ENCODE measurements at regions not wholly inside any gene's neighbourhood (a gene's known extent, or its start where the extent isn't known, plus 50 kb on each side); places are given as distances from the start of the nearest gene placed in this dataset.

GRCh38 chr3:99407257-99407656 lies 231.1 kb upstream of the COL8A1 start:
- Histone ChIP-seq H3K27me3 (ENCODE audit: control insufficient read depth in 3 of 3, insufficient read depth in 3 of 3, low read depth in 1 of 3, low read length in 3 of 3) (no peaks in the 10 kb centered on the region), H3K9me3 (replicated peaks in 1 of 2; ENCODE audit: control insufficient read depth in 2 of 2, insufficient read depth in 1 of 2, low read depth in 1 of 2, low read length in 2 of 2) (no peaks in the 10 kb centered on the region), H2AK5ac (ENCODE audit: low read depth, low read length) (no peak overlapping the region), H2BK120ac (ENCODE audit: low read depth, low read length) (no peak overlapping the region), H2BK15ac (ENCODE audit: low read length) (no peak overlapping the region), H3K9ac (ENCODE audit: low read depth, low read length, poor library complexity) (no peak overlapping the region), H3K18ac (ENCODE audit: low read length) (no peak overlapping the region), H3K4me2 (ENCODE audit: insufficient read depth, low read length, poor library complexity, severe bottlenecking) (no peak overlapping the region), H3K14ac (ENCODE audit: low read length) (no peak overlapping the region), H3K4me3 (ENCODE audit: low read length in 2 of 2) (no peak overlapping the region), H3K4ac (ENCODE audit: low read length) (no peak overlapping the region), H4K8ac (ENCODE audit: low read depth, low read length) (no peak overlapping the region), H4K91ac (ENCODE audit: low read depth, low read length, poor library complexity) (no peak overlapping the region), H3K79me1 (ENCODE audit: low read depth, low read length) (no peaks in the 10 kb centered on the region), H2AFZ (ENCODE audit: low read length) (no peak overlapping the region), H2BK5ac (ENCODE audit: low read length) (no peak overlapping the region), H3K4me1 (ENCODE audit: control insufficient read depth in 2 of 2, insufficient read depth in 1 of 2, low read depth in 1 of 2, low read length in 2 of 2) (peaks cover 0 to 3% of the 10 kb centered on the region in 2 donors), H3K27ac (replicated peaks; ENCODE audit: low read length) (no peak overlapping the region), H3K23ac (ENCODE audit: low read depth, low read length, poor library complexity) (no peak overlapping the region), H3K36me3 (replicated peaks in 1 of 2; ENCODE audit: control insufficient read depth in 2 of 2, insufficient read depth in 2 of 2, low read length in 2 of 2) (no peaks in the 10 kb centered on the region), H2BK12ac (ENCODE audit: low read length) (no peak overlapping the region)
- no CpG with 5 or more reads among the region's 4 CpGs for WGBS, 2 donors (ENCODE audit: extremely low coverage in 2 of 2, insufficient read length in 2 of 2, insufficient replicate concordance in 1 of 2)
- no peak for DNase-seq (ENCODE audit: low spot score)

GRCh38 chr3:99402755-99403154 lies 235.6 kb upstream of the COL8A1 start:
- Histone ChIP-seq H3K36me3 (replicated peaks in 1 of 2; ENCODE audit: control insufficient read depth in 2 of 2, insufficient read depth in 2 of 2, low read length in 2 of 2) (no peaks in the 10 kb centered on the region), H4K8ac (ENCODE audit: low read depth, low read length) (no peak overlapping the region), H2AK5ac (ENCODE audit: low read depth, low read length) (no peak overlapping the region), H2BK5ac (ENCODE audit: low read length) (no peak overlapping the region), H3K27ac (replicated peaks; ENCODE audit: low read length) (no peak overlapping the region), H3K9me3 (replicated peaks in 1 of 2; ENCODE audit: control insufficient read depth in 2 of 2, insufficient read depth in 1 of 2, low read depth in 1 of 2, low read length in 2 of 2) (peaks cover 3 to 5% of the 10 kb centered on the region in 2 donors), H2BK120ac (ENCODE audit: low read depth, low read length) (no peak overlapping the region), H3K9ac (ENCODE audit: low read depth, low read length, poor library complexity) (no peak overlapping the region), H2AFZ (ENCODE audit: low read length) (no peak overlapping the region), H3K4me1 (ENCODE audit: control insufficient read depth in 2 of 2, insufficient read depth in 1 of 2, low read depth in 1 of 2, low read length in 2 of 2) (no peaks in the 10 kb centered on the region), H3K23ac (ENCODE audit: low read depth, low read length, poor library complexity) (no peak overlapping the region), H2BK12ac (ENCODE audit: low read length) (no peak overlapping the region), H3K79me1 (ENCODE audit: low read depth, low read length) (no peaks in the 10 kb centered on the region), H3K27me3 (ENCODE audit: control insufficient read depth in 3 of 3, insufficient read depth in 3 of 3, low read depth in 1 of 3, low read length in 3 of 3) (no peaks in the 10 kb centered on the region), H3K14ac (ENCODE audit: low read length) (no peak overlapping the region), H3K18ac (ENCODE audit: low read length) (no peak overlapping the region), H2BK15ac (ENCODE audit: low read length) (no peak overlapping the region), H3K4ac (ENCODE audit: low read length) (no peak overlapping the region), H3K4me2 (ENCODE audit: insufficient read depth, low read length, poor library complexity, severe bottlenecking) (no peak overlapping the region), H4K91ac (ENCODE audit: low read depth, low read length, poor library complexity) (no peak overlapping the region), H3K4me3 (ENCODE audit: low read length in 2 of 2) (no peak overlapping the region)
- DNase-seq (ENCODE audit: low spot score): no peak
- WGBS, 2 donors (ENCODE audit: extremely low coverage in 2 of 2, insufficient read length in 2 of 2, insufficient replicate concordance in 1 of 2): no CpG with 5 or more reads among the region's 1 CpG

- H3K14ac ChIP-seq (ENCODE audit: low read length): no peak overlapping the region
- H2AK5ac ChIP-seq (ENCODE audit: low read depth, low read length): no peak overlapping the region
- H4K8ac ChIP-seq (ENCODE audit: low read depth, low read length): no peak overlapping the region
- no peak overlapping the region for H2BK15ac ChIP-seq (ENCODE audit: low read length)
- H3K18ac ChIP-seq (ENCODE audit: low read length): no peak overlapping the region
- H3K4me1 ChIP-seq (ENCODE audit: control insufficient read depth in 2 of 2, insufficient read depth in 1 of 2, low read depth in 1 of 2, low read length in 2 of 2): no peaks in the 10 kb centered on the region
- H2BK12ac ChIP-seq (ENCODE audit: low read length): no peak overlapping the region
- no peaks in the 10 kb centered on the region for H3K27me3 ChIP-seq (ENCODE audit: control insufficient read depth in 3 of 3, insufficient read depth in 3 of 3, low read depth in 1 of 3, low read length in 3 of 3)
- H2BK120ac ChIP-seq (ENCODE audit: low read depth, low read length): no peak overlapping the region
- H3K4ac ChIP-seq (ENCODE audit: low read length): no peak overlapping the region
- no CpG with 5 or more reads among the region's 2 CpGs for WGBS, 2 donors (ENCODE audit: extremely low coverage in 2 of 2, insufficient read length in 2 of 2, insufficient replicate concordance in 1 of 2)
- H3K36me3 ChIP-seq (replicated peaks in 1 of 2; ENCODE audit: control insufficient read depth in 2 of 2, insufficient read depth in 2 of 2, low read length in 2 of 2): no peaks in the 10 kb centered on the region
- H3K23ac ChIP-seq (ENCODE audit: low read depth, low read length, poor library complexity): no peak overlapping the region
- no peak overlapping the region for H4K91ac ChIP-seq (ENCODE audit: low read depth, low read length, poor library complexity)
- H3K27ac ChIP-seq (replicated peaks; ENCODE audit: low read length): no peak overlapping the region
- H3K4me3 ChIP-seq (ENCODE audit: low read length in 2 of 2): no peak overlapping the region
- peaks cover 3 to 5% of the 10 kb centered on the region in 2 donors for H3K9me3 ChIP-seq (replicated peaks in 1 of 2; ENCODE audit: control insufficient read depth in 2 of 2, insufficient read depth in 1 of 2, low read depth in 1 of 2, low read length in 2 of 2)
- no peak overlapping the region for H3K9ac ChIP-seq (ENCODE audit: low read depth, low read length, poor library complexity)
- no peak overlapping the region for H3K4me2 ChIP-seq (ENCODE audit: insufficient read depth, low read length, poor library complexity, severe bottlenecking)
- H2AFZ ChIP-seq (ENCODE audit: low read length): no peak overlapping the region
- no peak overlapping the region for H2BK5ac ChIP-seq (ENCODE audit: low read length)
- DNase-seq (ENCODE audit: low spot score): no peak
- no peaks in the 10 kb centered on the region for H3K79me1 ChIP-seq (ENCODE audit: low read depth, low read length)
These were observed 238.0 kb upstream of the COL8A1 start for GRCh38 chr3:99400352-99400751.

- Histone ChIP-seq H3K14ac (ENCODE audit: low read length) (no peak overlapping the region), H3K23ac (ENCODE audit: low read depth, low read length, poor library complexity) (no peak overlapping the region), H3K36me3 (replicated peaks in 1 of 2; ENCODE audit: control insufficient read depth in 2 of 2, insufficient read depth in 2 of 2, low read length in 2 of 2) (no peaks in the 10 kb centered on the region), H2AK5ac (ENCODE audit: low read depth, low read length) (no peak overlapping the region), H3K18ac (ENCODE audit: low read length) (no peak overlapping the region), H3K4me1 (ENCODE audit: control insufficient read depth in 2 of 2, insufficient read depth in 1 of 2, low read depth in 1 of 2, low read length in 2 of 2) (no peaks in the 10 kb centered on the region), H3K27me3 (ENCODE audit: control insufficient read depth in 3 of 3, insufficient read depth in 3 of 3, low read depth in 1 of 3, low read length in 3 of 3) (no peaks in the 10 kb centered on the region), H4K91ac (ENCODE audit: low read depth, low read length, poor library complexity) (no peak overlapping the region), H2BK15ac (ENCODE audit: low read length) (no peak overlapping the region), H2BK12ac (ENCODE audit: low read length) (no peak overlapping the region), H2AFZ (ENCODE audit: low read length) (no peak overlapping the region), H3K4ac (ENCODE audit: low read length) (no peak overlapping the region), H3K4me2 (ENCODE audit: insufficient read depth, low read length, poor library complexity, severe bottlenecking) (no peak overlapping the region), H3K9me3 (replicated peaks in 1 of 2; ENCODE audit: control insufficient read depth in 2 of 2, insufficient read depth in 1 of 2, low read depth in 1 of 2, low read length in 2 of 2) (peaks cover 3 to 5% of the 10 kb centered on the region in 2 donors), H3K9ac (ENCODE audit: low read depth, low read length, poor library complexity) (no peak overlapping the region), H2BK5ac (ENCODE audit: low read length) (no peak overlapping the region), H3K4me3 (ENCODE audit: low read length in 2 of 2) (no peak overlapping the region), H4K8ac (ENCODE audit: low read depth, low read length) (no peak overlapping the region), H3K79me1 (ENCODE audit: low read depth, low read length) (no peaks in the 10 kb centered on the region), H2BK120ac (ENCODE audit: low read depth, low read length) (no peak overlapping the region), H3K27ac (replicated peaks; ENCODE audit: low read length) (no peak overlapping the region)
- WGBS, 2 donors (ENCODE audit: extremely low coverage in 2 of 2, insufficient read length in 2 of 2, insufficient replicate concordance in 1 of 2): no CpG with 5 or more reads among the region's 3 CpGs
- DNase-seq (ENCODE audit: low spot score): no peak
These were observed 241.6 kb upstream of the COL8A1 start for GRCh38 chr3:99396651-99397275.
